ENCODE measurements at regions not wholly inside any gene's neighbourhood (a gene's known extent, or its start where the extent isn't known, plus 50 kb on each side); places are given as distances from the start of the nearest gene placed in this dataset.
A peak's percentile ranks its signal among the peaks of the same experiment; 100 is the strongest.

- TF ChIP-seq SIX5 (IDR thresholded peaks at IDR 0.05; ENCODE audit: borderline replicate concordance in 1 of 2, insufficient read depth in 1 of 2, low read depth in 1 of 2, low read length in 2 of 2) (0 out of 4 replicates have a peak, but pooled peaks of 1 of the 2 experiments have one; percentile 7), MLX (CRISPR knock-in tag; conservative IDR thresholded peaks at IDR 0.05) (no peak), LARP7 (IDR thresholded peaks at IDR 0.05) (no peak), DMBX1 (CRISPR knock-in tag; IDR thresholded peaks at IDR 0.05; ENCODE audit: borderline replicate concordance) (peak; percentile 90; the same call in 1 of the 2 replicates), ZNF3 (CRISPR knock-in tag; IDR thresholded peaks at IDR 0.05) (peak; percentile 78; the same call in 1 of the 2 replicates), STAT5A (IDR thresholded peaks at IDR 0.05; ENCODE audit: borderline replicate concordance, low read length) (peak; percentile 20; the same call in 1 of the 2 replicates), ZNF717 (CRISPR knock-in tag; IDR thresholded peaks at IDR 0.05) (no peak), PATZ1 (CRISPR knock-in tag; IDR thresholded peaks at IDR 0.05; ENCODE audit: borderline replicate concordance) (no peak), SP2 (IDR thresholded peaks at IDR 0.05; ENCODE audit: extremely low read depth, low read depth, low read length, poor library complexity, severe bottlenecking) (no peak), PREB (CRISPR knock-in tag; IDR thresholded peaks at IDR 0.05) (no peak), USF2 (CRISPR knock-in tag; IDR thresholded peaks at IDR 0.05) (no peak), NFE2 (IDR thresholded peaks at IDR 0.05; ENCODE audit: low read depth) (no peak)
These were observed 54.2 kb upstream of the CLDN5 start (continued) for GRCh38 chr22:19578180-19579004.
